ENCODE measurements at regions not wholly inside any gene's neighbourhood (a gene's known extent, or its start where the extent isn't known, plus 50 kb on each side); places are given as distances from the start of the nearest gene placed in this dataset.

GRCh38 chr3:25854635-25855034 lies 64.7 kb downstream of the OXSM start:
- TF ChIP-seq CTCF (IDR thresholded peaks at IDR 0.05): no peak
- TF ChIP-seq EZH2 (IDR thresholded peaks at IDR 0.05): no peak
- TF ChIP-seq EZH2phosphoT487 (IDR thresholded peaks at IDR 0.05): no peak
